ENCODE measurements at regions not wholly inside any gene's neighbourhood (a gene's known extent, or its start where the extent isn't known, plus 50 kb on each side); places are given as distances from the start of the nearest gene placed in this dataset.

DNA sequence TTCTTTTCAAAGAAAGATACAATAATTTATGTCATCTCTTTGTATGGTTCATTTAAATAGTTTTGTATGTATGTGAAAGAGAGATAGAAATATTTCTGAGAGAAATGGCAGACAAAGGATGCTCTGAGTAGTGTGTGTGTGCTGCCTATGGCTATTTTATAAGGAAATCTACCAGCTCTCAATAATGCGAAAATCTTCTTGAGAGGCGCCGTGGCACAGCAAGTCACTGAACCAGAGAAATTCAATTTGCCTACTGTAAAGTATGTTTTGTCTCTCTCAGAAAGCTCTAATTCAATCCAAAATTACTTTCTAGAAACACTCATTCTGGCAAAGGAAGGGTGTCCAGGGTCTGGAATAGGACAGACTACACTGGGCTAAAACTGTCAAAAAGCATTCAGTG, 1981.1 kb downstream of the EFNA5 start:
- Mint-ChIP-seq H3K9me3 (no peaks in the 10 kb centered on the region), H3K36me3 (ENCODE audit: low read depth) (no peaks in the 10 kb centered on the region), H3K27ac (no peak overlapping the region), H3K4me3 (no peak overlapping the region), H3K27me3 (no peaks in the 10 kb centered on the region), H3K4me1 (no peaks in the 10 kb centered on the region)
- ChIA-PET CTCF (no interaction called here), POLR2A (no interaction called here)
- TF ChIP-seq, protein P1, sequence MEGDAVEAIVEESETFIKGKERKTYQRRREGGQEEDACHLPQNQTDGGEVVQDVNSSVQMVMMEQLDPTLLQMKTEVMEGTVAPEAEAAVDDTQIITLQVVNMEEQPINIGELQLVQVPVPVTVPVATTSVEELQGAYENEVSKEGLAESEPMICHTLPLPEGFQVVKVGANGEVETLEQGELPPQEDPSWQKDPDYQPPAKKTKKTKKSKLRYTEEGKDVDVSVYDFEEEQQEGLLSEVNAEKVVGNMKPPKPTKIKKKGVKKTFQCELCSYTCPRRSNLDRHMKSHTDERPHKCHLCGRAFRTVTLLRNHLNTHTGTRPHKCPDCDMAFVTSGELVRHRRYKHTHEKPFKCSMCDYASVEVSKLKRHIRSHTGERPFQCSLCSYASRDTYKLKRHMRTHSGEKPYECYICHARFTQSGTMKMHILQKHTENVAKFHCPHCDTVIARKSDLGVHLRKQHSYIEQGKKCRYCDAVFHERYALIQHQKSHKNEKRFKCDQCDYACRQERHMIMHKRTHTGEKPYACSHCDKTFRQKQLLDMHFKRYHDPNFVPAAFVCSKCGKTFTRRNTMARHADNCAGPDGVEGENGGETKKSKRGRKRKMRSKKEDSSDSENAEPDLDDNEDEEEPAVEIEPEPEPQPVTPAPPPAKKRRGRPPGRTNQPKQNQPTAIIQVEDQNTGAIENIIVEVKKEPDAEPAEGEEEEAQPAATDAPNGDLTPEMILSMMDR (IDR thresholded peaks at IDR 0.05): no peak
- intact Hi-C loops (cut with micrococcal nuclease): no loop called here
- no peak for ATAC-seq (ENCODE audit: low read depth)
- DNase-seq: no peak

DNA sequence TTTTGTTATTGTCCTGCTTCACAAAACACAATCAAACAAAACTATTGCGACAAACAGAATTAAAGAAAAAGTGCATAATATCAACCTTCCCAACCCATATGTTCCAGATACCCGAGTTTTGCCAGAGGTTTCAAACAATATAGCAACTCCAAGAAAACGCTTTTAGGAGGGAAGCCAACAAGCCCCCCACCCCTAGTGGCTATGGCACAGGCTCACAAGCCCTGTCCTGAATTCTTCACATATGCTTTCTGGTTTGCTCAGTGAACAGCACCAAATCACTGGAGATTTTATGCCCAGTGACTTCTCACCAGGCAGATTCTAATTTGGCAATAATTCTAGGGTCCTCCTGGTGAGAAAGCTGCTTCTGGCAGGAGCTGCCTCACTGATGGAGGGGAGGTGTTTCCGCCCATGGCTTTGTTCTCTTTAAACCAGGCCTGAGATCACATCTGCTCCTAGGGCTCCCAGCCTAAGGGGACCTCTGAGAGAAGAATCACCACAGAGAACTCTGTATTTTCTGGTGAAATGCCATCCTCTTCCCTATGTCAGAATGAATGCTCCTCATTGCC, 1982.4 kb downstream of the EFNA5 start:
- ATAC-seq (ENCODE audit: low read depth) (no peak), DNase-seq (no peak)
- no peaks in the 10 kb centered on the region for H3K27me3 Mint-ChIP-seq
- peaks cover 2% of the 10 kb centered on the region for H3K9me3 Mint-ChIP-seq
- no peaks in the 10 kb centered on the region for H3K4me1 Mint-ChIP-seq
- TF ChIP-seq, protein P1 (IDR thresholded peaks at IDR 0.05): no peak
- H3K27ac Mint-ChIP-seq: no peak overlapping the region
- ChIA-PET POLR2A (no interaction called here), CTCF (no interaction called here)
- no peak overlapping the region for H3K4me3 Mint-ChIP-seq
- H3K36me3 Mint-ChIP-seq (ENCODE audit: low read depth): no peaks in the 10 kb centered on the region
- intact Hi-C loops (cut with micrococcal nuclease): no loop called here

DNA sequence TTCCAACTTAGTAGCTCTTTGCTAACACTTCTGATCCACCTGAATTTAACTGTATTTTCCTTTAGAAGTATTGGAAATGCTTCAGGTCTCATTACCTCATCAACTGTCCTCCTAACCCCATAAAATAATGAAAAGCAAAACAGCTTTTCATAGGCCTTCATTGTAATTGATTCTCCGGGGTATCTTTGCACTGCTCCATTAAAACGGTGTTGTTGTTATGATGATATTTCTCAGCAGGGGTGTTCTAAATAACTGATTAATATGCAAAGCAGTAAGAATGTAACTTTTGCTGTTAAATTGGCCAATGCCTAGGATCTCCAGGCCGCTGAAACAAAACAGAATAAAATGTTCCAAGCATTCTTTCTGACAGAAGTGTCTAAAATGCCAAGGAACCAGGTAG, 1983.2 kb downstream of the EFNA5 start:
- POLR2A ChIA-PET: no interaction called here
- intact Hi-C loops (cut with micrococcal nuclease): no loop called here

DNA sequence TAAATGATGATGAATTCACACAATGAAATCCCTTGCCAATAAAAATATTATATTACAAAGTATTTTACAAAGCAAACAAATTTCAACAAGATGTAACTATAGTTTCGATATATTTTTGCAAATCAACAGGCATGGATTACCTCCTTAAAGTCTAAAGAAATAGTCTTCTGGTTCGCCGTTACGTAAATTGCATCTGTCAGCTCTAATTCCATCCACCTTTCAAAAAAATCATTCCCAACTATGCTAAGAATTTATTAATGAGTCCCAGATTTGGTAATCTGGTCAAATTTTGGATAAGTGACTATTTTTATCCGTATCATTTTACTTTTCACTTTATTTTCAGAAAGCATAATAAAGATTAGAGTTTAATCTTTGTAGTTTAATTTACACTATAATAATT, 1984.9 kb downstream of the EFNA5 start:
- H3K4me3 Mint-ChIP-seq: no peak overlapping the region
- DNase-seq: no peak
- no peaks in the 10 kb centered on the region for H3K4me1 Mint-ChIP-seq
- H3K27ac Mint-ChIP-seq: no peak overlapping the region
- POLR2A ChIA-PET: no interaction called here
- no peak for ATAC-seq (ENCODE audit: low read depth)
- H3K36me3 Mint-ChIP-seq (ENCODE audit: low read depth): no peaks in the 10 kb centered on the region
- H3K27me3 Mint-ChIP-seq: no peaks in the 10 kb centered on the region
- TF ChIP-seq, protein P1 (IDR thresholded peaks at IDR 0.05): no peak
- H3K9me3 Mint-ChIP-seq: peaks cover 5% of the 10 kb centered on the region
- CTCF ChIA-PET: no interaction called here
- intact Hi-C loops (cut with micrococcal nuclease): no loop called here

More for the DNA sequence above, 1983.2 kb downstream of the EFNA5 start:
- Mint-ChIP-seq H3K36me3 (ENCODE audit: low read depth) (no peaks in the 10 kb centered on the region), H3K9me3 (peaks cover 2% of the 10 kb centered on the region), H3K4me3 (no peak overlapping the region), H3K27me3 (no peaks in the 10 kb centered on the region), H3K4me1 (no peaks in the 10 kb centered on the region), H3K27ac (no peak overlapping the region)
- CTCF ChIA-PET: no interaction called here
- TF ChIP-seq, protein P1 (IDR thresholded peaks at IDR 0.05): no peak
- no peak for DNase-seq
- no peak for ATAC-seq (ENCODE audit: low read depth)

DNA sequence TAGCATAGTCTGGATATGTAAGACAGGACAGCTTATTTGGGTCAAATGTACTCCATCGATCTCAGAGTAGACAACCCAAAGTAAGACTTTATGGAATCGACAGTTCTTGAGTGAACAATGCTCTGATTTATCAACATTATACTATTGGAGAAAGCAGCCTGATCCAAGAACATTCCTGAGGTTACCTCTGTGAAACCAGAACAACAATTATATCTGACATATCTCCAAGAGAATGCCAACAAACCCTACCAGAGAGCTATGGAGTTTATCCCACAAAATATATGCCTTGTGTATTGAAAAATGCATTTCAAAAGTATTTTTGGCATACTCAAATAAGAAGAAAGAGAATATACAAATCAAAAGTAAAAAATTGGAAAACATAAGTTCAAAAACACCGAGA, 1985.9 kb downstream of the EFNA5 start:
- TF ChIP-seq, protein P1 (IDR thresholded peaks at IDR 0.05): no peak
- H3K4me3 Mint-ChIP-seq: no peak overlapping the region
- no peaks in the 10 kb centered on the region for H3K36me3 Mint-ChIP-seq (ENCODE audit: low read depth)
- H3K27ac Mint-ChIP-seq: no peak overlapping the region
- no peak for ATAC-seq (ENCODE audit: low read depth)
- no peaks in the 10 kb centered on the region for H3K27me3 Mint-ChIP-seq
- no peak for DNase-seq
- no peaks in the 10 kb centered on the region for H3K4me1 Mint-ChIP-seq
- POLR2A ChIA-PET: no interaction called here
- H3K9me3 Mint-ChIP-seq: peaks cover 5% of the 10 kb centered on the region
- intact Hi-C loops (cut with micrococcal nuclease): no loop called here
- CTCF ChIA-PET: no interaction called here

All from activated B cell treated with CpG ODN at 0.5 μM for 24 hours (primary cell).